HUDEP-2 (cell line): ENCODE measurements at regions not wholly inside any gene's neighbourhood (a gene's known extent, or its start where the extent isn't known, plus 50 kb on each side); places are given as distances from the start of the nearest gene placed in this dataset.
A peak's percentile ranks its signal among the peaks of the same experiment; 100 is the strongest.
"Not testable (repeated sequence)": the region's sequence is repeated elsewhere in the genome, so short reads cannot be mapped to it uniquely, and the experiment has no call there.

Experiments used
- DNase-seq, 76 experiments: peaks; one replicate each; lab custom pipeline; 2025; ENCODE audit not compliant: unreplicated experiment in 76 of 76; lab: John Stamatoyannopoulos, UW

- DNase-seq, result no peak
Observed at GRCh38 chr2:220371211-220371610, 743.8 kb downstream of the SLC4A3 start.

GRCh38 chr2:220373878-220374277 lies 746.4 kb downstream of the SLC4A3 start:
- DNase-seq, result no peak

- no peak for DNase-seq
Observed at GRCh38 chr2:220374282-220374681, 746.9 kb downstream of the SLC4A3 start.

- no peak for DNase-seq
Observed at GRCh38 chr2:220377482-220378155, 750.2 kb downstream of the SLC4A3 start.

- not testable (repeated sequence) for DNase-seq
Observed at GRCh38 chr2:220387758-220388157, 760.3 kb downstream of the SLC4A3 start.

GRCh38 chr2:220393711-220394110 lies 766.3 kb downstream of the SLC4A3 start:
- DNase-seq, result no peak

- DNase-seq, result peak in 11 of 76 experiments; percentile 1 to 31 (median 13)
Observed at GRCh38 chr2:220394433-220394832, 767.0 kb downstream of the SLC4A3 start.

GRCh38 chr2:220396287-220396686 lies 768.9 kb downstream of the SLC4A3 start:
- no peak for DNase-seq

GRCh38 chr2:220410296-220410695 lies 782.9 kb downstream of the SLC4A3 start:
- no peak for DNase-seq

- DNase-seq, result no peak
Observed at GRCh38 chr2:220417503-220417902, 790.1 kb downstream of the SLC4A3 start.

GRCh38 chr2:220419647-220420046 lies 792.2 kb downstream of the SLC4A3 start:
- DNase-seq, result no peak

GRCh38 chr2:220420820-220421219 lies 793.4 kb downstream of the SLC4A3 start:
- DNase-seq, result no peak

- DNase-seq, result no peak
Observed at GRCh38 chr2:220422676-220423075, 795.2 kb downstream of the SLC4A3 start.

- DNase-seq, result no peak
Observed at GRCh38 chr2:220424561-220424960, 797.1 kb downstream of the SLC4A3 start.

GRCh38 chr2:220432645-220433044 lies 805.2 kb downstream of the SLC4A3 start:
- no peak for DNase-seq

GRCh38 chr2:220433131-220433530 lies 805.7 kb downstream of the SLC4A3 start:
- no peak for DNase-seq

- no peak for DNase-seq
Observed at GRCh38 chr2:220434385-220434784, 807.0 kb downstream of the SLC4A3 start.

- DNase-seq, result no peak
Observed at GRCh38 chr2:220437938-220438337, 810.5 kb downstream of the SLC4A3 start.

- no peak for DNase-seq
Observed at GRCh38 chr2:220440731-220441130, 813.3 kb downstream of the SLC4A3 start.

- DNase-seq, result no peak
Observed at GRCh38 chr2:220441404-220441803, 814.0 kb downstream of the SLC4A3 start.

- no peak for DNase-seq
Observed at GRCh38 chr2:220442012-220442411, 814.6 kb downstream of the SLC4A3 start.

GRCh38 chr2:220445429-220446105 lies 818.1 kb downstream of the SLC4A3 start:
- no peak for DNase-seq
